AG04450 (cell line): ENCODE measurements at regions not wholly inside any gene's neighbourhood (a gene's known extent, or its start where the extent isn't known, plus 50 kb on each side); places are given as distances from the start of the nearest gene placed in this dataset.
A peak's percentile ranks its signal among the peaks of the same experiment; 100 is the strongest.

Experiments used
- CTCF ChIA-PET: fragments of 300-600, 350-600 bp; formaldehyde crosslinking; extraction: SDS; loops from one replicate; lab custom pipeline; 2022; ENCODE audit warnings: antibody characterized with exemption, inconsistent platforms; lab: Charles Lee
- POLR2A ChIA-PET: fragments of 350-600 bp; formaldehyde crosslinking; extraction: SDS; loops from one replicate; lab custom pipeline; 2021; ENCODE audit warnings: antibody characterized with exemption, inconsistent platforms; lab: Yijun Ruan, JAX
- DNase-seq: peaks from one replicate; pipeline ENCODE4 v3.0.0-alpha.2; 2011; ENCODE audit warnings: low read depth, low spot score
- H3K27ac ChIP-seq: one replicate; pipeline ENCODE4 v1.5.1; 2012; ENCODE audit warnings: low read depth, low read length, control low read depth
- H3K27me3 ChIP-seq: one replicate; pipeline ENCODE4 v1.6.0; 2012; ENCODE audit warnings: low read length; ENCODE audit not compliant: control insufficient read depth, insufficient read depth
- H3K4me3 ChIP-seq: 2 replicates; pipeline ENCODE4 v1.5.1; 2011; ENCODE audit warnings: mild to moderate bottlenecking, low read depth, low read length, control low read depth
- H3K9me3 ChIP-seq: 2 replicates; pipeline ENCODE4 v1.5.1; 2012; ENCODE audit warnings: low read length; ENCODE audit not compliant: control insufficient read depth, insufficient read depth
- TF ChIP-seq, protein P1 (sequence below): IDR thresholded peaks from 2 replicates; pipeline ENCODE4 v1.5.1; 2011; ENCODE audit warnings: low read depth, low read length, control low read depth, inconsistent platforms

DNA sequence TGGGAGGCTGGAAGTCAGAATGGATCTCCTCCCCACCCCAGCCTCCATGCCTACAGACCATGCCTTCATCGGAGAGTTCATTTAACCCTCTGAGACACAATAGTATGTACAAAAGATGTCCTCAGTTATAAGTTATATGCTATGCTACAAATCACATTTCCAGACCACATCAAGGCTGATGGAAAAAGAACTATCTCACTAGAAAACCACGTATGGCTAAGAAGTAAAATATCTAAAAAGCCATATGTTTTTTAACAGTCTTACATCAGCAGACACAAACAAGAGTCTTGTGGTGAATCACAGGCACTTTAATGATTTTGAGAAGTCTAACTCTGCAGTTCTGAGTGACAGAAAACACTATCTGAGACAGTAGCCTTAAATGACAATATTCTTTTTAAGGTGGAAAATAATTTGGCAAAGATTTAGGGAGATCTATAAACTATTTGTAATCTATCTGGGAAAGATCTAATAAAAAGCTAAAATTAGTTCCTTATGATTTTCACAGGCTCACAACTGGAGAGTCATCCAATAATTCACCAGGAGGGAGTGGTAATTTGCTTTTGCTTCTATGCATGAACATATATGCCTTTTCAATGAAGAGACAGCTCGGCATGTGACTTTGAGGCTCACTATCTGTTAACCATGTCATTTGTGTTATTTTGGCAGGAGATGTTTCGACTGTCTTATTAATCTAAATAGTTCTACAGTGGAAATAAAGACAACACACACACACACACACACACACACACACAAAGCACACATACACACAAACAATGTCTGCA is 197.5 kb downstream of the IRS1 start:
- Histone ChIP-seq H3K9me3 (no peaks in the 10 kb centered on the region), H3K27me3 (no peaks in the 10 kb centered on the region), H3K4me3 (no peak overlapping the region), H3K27ac (peak overlapping the region; percentile 62)
- ChIA-PET POLR2A (interaction anchor here (0.6 kb wide), 1 partner anchor 18 kb away, joined by 4 read pairs; no protein-coding TSS in a partner anchor), CTCF (interaction anchor here (1.1 kb wide), 1 partner anchor 713 kb away, joined by 3 read pairs; no protein-coding TSS in a partner anchor)
- TF ChIP-seq, protein P1, sequence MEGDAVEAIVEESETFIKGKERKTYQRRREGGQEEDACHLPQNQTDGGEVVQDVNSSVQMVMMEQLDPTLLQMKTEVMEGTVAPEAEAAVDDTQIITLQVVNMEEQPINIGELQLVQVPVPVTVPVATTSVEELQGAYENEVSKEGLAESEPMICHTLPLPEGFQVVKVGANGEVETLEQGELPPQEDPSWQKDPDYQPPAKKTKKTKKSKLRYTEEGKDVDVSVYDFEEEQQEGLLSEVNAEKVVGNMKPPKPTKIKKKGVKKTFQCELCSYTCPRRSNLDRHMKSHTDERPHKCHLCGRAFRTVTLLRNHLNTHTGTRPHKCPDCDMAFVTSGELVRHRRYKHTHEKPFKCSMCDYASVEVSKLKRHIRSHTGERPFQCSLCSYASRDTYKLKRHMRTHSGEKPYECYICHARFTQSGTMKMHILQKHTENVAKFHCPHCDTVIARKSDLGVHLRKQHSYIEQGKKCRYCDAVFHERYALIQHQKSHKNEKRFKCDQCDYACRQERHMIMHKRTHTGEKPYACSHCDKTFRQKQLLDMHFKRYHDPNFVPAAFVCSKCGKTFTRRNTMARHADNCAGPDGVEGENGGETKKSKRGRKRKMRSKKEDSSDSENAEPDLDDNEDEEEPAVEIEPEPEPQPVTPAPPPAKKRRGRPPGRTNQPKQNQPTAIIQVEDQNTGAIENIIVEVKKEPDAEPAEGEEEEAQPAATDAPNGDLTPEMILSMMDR, result no peak
- DNase-seq, result peak; percentile 51

- H3K9me3 ChIP-seq, result no peaks in the 10 kb centered on the region
- ChIA-PET POLR2A (interaction anchor here (0.6 kb wide), 1 partner anchor 128 kb away, joined by 3 read pairs; no protein-coding TSS in a partner anchor), CTCF (no interaction called here)
- DNase-seq, result no peak
- H3K27ac ChIP-seq, result no peak overlapping the region
- H3K27me3 ChIP-seq, result no peaks in the 10 kb centered on the region
- TF ChIP-seq, protein P1, result no peak
- H3K4me3 ChIP-seq, result no peak overlapping the region
Measured at GRCh38 chr2:226600802-226601201, 198.8 kb downstream of the IRS1 start.

GRCh38 chr2:226600184-226600583 is 199.4 kb downstream of the IRS1 start:
- POLR2A ChIA-PET, result no interaction called here
- TF ChIP-seq, protein P1, result no peak
- Histone ChIP-seq H3K4me3 (no peak overlapping the region), H3K27me3 (no peaks in the 10 kb centered on the region), H3K9me3 (no peaks in the 10 kb centered on the region), H3K27ac (no peak overlapping the region)
- no peak for DNase-seq
- CTCF ChIA-PET, result no interaction called here

- H3K4me3 ChIP-seq, result no peak overlapping the region
- H3K27ac ChIP-seq, result no peak overlapping the region
- no peaks in the 10 kb centered on the region for H3K27me3 ChIP-seq
- no peak for DNase-seq
- ChIA-PET POLR2A (no interaction called here), CTCF (no interaction called here)
- no peaks in the 10 kb centered on the region for H3K9me3 ChIP-seq
- TF ChIP-seq, protein P1, result no peak
Measured at GRCh38 chr2:226589043-226589442, 210.6 kb downstream of the IRS1 start.

DNA sequence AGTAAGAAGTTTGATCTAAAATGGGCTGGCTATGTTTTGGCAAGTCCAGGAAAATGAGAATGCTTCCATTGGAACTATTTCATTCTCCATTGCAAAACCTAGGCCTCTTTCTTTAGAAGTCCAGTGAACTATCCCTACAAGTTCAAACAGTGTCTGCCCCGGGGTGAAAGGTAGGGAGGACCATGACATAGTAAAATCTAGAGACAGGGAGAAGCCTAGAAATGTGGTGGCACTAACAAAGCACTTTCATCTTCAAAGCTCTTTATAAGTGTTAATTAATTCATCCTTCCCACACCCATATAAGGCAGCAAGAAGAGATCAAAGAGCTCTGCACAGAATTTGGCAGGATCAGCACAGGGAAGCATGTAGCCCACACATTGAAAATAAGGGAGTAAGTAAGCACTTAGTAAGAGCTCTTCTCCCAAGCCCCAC is 214.5 kb downstream of the IRS1 start:
- Histone ChIP-seq H3K27me3 (no peaks in the 10 kb centered on the region), H3K9me3 (no peaks in the 10 kb centered on the region), H3K27ac (no peak overlapping the region), H3K4me3 (no peak overlapping the region)
- DNase-seq, result no peak
- ChIA-PET POLR2A (no interaction called here), CTCF (interaction anchor here (0.7 kb wide), 1 partner anchor 416 kb away, joined by 3 read pairs; no protein-coding TSS in a partner anchor)
- TF ChIP-seq, protein P1, result no peak
